AG09319 (cell line): ENCODE measurements at regions not wholly inside any gene's neighbourhood (a gene's known extent, or its start where the extent isn't known, plus 50 kb on each side); places are given as distances from the start of the nearest gene placed in this dataset.

Experiments used
- DNase-seq: peaks from one replicate; pipeline ENCODE4 v3.0.0-alpha.2; 2010; ENCODE audit warnings: low read depth; ENCODE audit errors: extremely low read depth
- CTCF ChIP-seq: IDR thresholded peaks from 2 replicates; pipeline ENCODE4 v1.5.1; 2011; ENCODE audit warnings: low read depth, mild to moderate bottlenecking, inconsistent platforms, low read length, moderate library complexity

GRCh38 chr18:26777351-26778053 lies 88.0 kb downstream of the AQP4 start:
- no peak for DNase-seq

GRCh38 chr18:26772691-26773090 lies 92.8 kb downstream of the AQP4 start:
- DNase-seq, result no peak
- no peak for TF ChIP-seq CTCF

More at GRCh38 chr18:26777351-26778053, 88.0 kb downstream of the AQP4 start:
- no peak for TF ChIP-seq CTCF

- TF ChIP-seq CTCF, result peak; percentile 28
- no peak for DNase-seq
Measured at GRCh38 chr18:26771524-26771923, 94.0 kb downstream of the AQP4 start.

- DNase-seq, result no peak
- TF ChIP-seq CTCF, result no peak
Measured at GRCh38 chr18:26768385-26768784, 97.1 kb downstream of the AQP4 start.

- no peak for DNase-seq
- TF ChIP-seq CTCF, result no peak
Measured at GRCh38 chr18:26765498-26765897, 100.0 kb downstream of the AQP4 start.

GRCh38 chr18:26764586-26764985 lies 100.9 kb downstream of the AQP4 start:
- DNase-seq, result no peak
- TF ChIP-seq CTCF, result no peak

- no peak for TF ChIP-seq CTCF
Measured at GRCh38 chr18:26764177-26764576, 101.3 kb downstream of the AQP4 start.

More at GRCh38 chr18:26764177-26764576, 101.3 kb downstream of the AQP4 start:
- no peak for DNase-seq
